ENCODE measurements at regions not wholly inside any gene's neighbourhood (a gene's known extent, or its start where the extent isn't known, plus 50 kb on each side); places are given as distances from the start of the nearest gene placed in this dataset.

GRCh38 chr5:166068547-166069335 lies 2222.7 kb upstream of the WWC1 start:
- TF ChIP-seq POLR2A (IDR thresholded peaks at IDR 0.05; ENCODE audit: low read length), result no peak
- no peak for TF ChIP-seq GATA1 (IDR thresholded peaks at IDR 0.05; ENCODE audit: low read depth, low read length)
